IgD-negative memory B cell (primary cell): ENCODE measurements at regions not wholly inside any gene's neighbourhood (a gene's known extent, or its start where the extent isn't known, plus 50 kb on each side); places are given as distances from the start of the nearest gene placed in this dataset.
A peak's percentile ranks its signal among the peaks of the same experiment; 100 is the strongest.

Experiments
- H3K27ac Mint-ChIP-seq, 3 donors: one replicate each; pipeline ENCODE4 v1.8.0; 2020 to 2022; ENCODE audit warnings: mild to moderate bottlenecking in 3 of 3, mixed read lengths in 3 of 3, moderate library complexity in 1 of 3
- H3K27me3 Mint-ChIP-seq: one replicate; pipeline ENCODE4 v1.8.0; 2021; ENCODE audit warnings: mixed read lengths
- H3K36me3 Mint-ChIP-seq: one replicate; pipeline ENCODE4 v1.8.0; 2020; ENCODE audit warnings: mild to moderate bottlenecking, mixed read lengths
- H3K4me1 Mint-ChIP-seq, 3 donors: one replicate each; pipeline ENCODE4 v1.8.0; 2020 to 2022; ENCODE audit warnings: mixed read lengths in 3 of 3, mild to moderate bottlenecking in 1 of 3
- H3K4me3 Mint-ChIP-seq, 4 donors: one replicate each; pipeline ENCODE4 v1.8.0; 2020 to 2022; ENCODE audit warnings: mild to moderate bottlenecking in 4 of 4, mixed read lengths in 4 of 4, moderate library complexity in 3 of 4
- H3K9me3 Mint-ChIP-seq, 3 donors: one replicate each; pipeline ENCODE4 v1.8.0; 2020 to 2021; ENCODE audit warnings: mixed read lengths in 3 of 3, mild to moderate bottlenecking in 1 of 3

DNA sequence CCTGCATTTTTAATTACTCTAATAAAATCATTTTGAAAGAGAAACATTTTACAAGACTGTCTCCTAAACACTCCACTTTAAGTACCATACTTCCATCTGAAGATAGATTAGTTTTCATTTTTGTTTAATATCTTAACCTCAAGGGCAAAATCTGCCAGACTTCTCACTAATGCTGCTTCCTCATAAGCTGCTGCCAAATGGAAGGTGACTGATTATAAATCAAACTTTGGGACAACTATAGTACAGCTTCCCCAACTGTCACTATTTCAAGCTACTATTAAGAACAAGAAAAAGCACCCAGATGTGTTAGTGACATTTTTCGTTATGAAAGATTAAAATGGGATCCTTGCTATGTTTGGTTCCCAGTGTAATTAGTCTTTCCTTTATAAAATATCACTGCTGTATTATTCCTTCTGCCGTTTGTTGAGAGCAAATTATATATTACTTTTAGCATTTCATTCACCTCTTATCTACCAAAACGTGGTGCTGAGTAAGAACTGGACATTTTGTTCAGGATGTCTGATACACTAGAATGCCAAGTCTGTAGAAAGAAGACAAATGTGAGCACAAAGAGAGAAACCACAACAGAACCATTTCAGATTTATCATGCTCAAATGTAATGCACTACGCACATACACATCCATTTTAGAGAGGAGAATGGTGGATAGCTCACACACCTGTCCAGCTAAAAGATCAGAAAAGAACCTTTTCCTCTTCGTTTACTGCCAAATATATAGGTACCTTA lies 312.2 kb upstream of the C11orf87 start:
- Mint-ChIP-seq H3K27me3 (peaks cover 3% of the 10 kb centered on the region), H3K36me3 (no peaks in the 10 kb centered on the region), H3K27ac (no peak overlapping the region), H3K4me1 (no peaks in the 10 kb centered on the region), H3K4me3 (no peak overlapping the region), H3K9me3 (peaks cover 0 to 2% (median 0%) of the 10 kb centered on the region in 3 donors)

DNA sequence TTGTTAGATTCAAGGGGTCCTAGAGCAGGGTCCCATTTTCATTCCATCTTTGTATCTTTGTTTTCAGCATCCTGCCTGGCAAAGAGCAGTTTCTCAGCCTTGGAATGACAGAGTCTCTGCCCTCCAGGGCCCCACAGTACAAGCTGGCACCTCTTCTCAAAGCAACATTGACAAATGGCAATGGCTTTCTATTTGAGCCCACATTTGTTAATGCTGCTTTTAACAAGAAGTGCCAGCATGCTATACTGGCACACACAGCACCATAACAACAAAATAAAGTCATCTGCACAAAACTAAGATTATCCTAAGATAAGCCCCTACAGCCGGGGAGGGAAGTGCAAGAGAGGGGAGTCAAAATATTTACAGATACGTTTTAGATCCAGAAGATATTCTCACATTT lies 309.7 kb upstream of the C11orf87 start:
- Mint-ChIP-seq H3K9me3 (no peaks in the 10 kb centered on the region), H3K36me3 (no peaks in the 10 kb centered on the region), H3K27me3 (peaks cover under 1% of the 10 kb centered on the region), H3K4me3 (no peak overlapping the region), H3K27ac (no peak overlapping the region), H3K4me1 (no peaks in the 10 kb centered on the region)

DNA sequence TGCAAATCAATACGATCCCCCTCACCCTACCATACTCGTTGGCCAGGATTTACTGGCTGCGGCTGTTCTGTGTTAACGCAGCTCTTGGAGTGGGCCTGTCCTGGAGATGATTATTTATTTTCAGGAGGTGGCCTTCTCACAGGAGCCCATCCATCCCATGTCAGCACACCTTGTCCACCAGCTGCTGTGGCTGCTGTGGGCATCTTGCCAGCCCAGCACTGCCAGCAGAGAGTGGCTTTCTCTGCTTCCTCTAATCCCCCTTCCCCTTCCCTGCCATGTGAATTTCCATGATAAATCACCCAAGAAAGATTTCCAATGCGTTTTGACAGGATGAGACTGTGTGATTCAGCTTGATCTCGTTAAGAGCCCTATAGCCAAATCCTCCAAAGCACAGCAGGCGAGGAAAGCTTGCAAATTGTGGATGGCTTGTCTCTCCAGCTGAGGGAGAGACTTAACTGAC lies 309.1 kb upstream of the C11orf87 start:
- no peak overlapping the region for H3K4me3 Mint-ChIP-seq
- no peaks in the 10 kb centered on the region for H3K27me3 Mint-ChIP-seq

DNA sequence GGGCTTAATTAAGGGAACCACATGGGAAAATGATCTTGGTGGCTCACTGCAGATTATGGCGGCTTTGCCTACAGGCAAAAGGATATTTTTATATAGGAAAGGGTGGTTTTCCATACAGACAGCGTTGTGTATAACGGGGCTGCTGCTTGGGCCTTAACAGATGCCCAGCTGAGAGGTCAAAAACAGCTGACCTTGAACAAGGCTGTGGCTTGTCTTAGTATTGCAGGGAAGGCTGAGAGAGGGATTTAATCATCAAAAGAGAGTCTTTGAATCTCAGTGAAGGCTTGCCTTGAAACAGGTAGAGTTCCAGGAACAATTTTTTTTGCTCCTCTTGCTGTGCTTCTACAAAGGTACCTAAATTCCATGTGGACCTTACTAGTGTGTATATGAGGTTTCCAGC lies 301.6 kb upstream of the C11orf87 start:
- Mint-ChIP-seq H3K27me3 (no peaks in the 10 kb centered on the region), H3K9me3 (no peaks in the 10 kb centered on the region), H3K4me3 (no peak overlapping the region), H3K4me1 (no peaks in the 10 kb centered on the region), H3K27ac (no peak overlapping the region), H3K36me3 (no peaks in the 10 kb centered on the region)

More for the DNA sequence above, 309.1 kb upstream of the C11orf87 start:
- no peaks in the 10 kb centered on the region for H3K4me1 Mint-ChIP-seq
- H3K9me3 Mint-ChIP-seq = no peaks in the 10 kb centered on the region
- no peak overlapping the region for H3K27ac Mint-ChIP-seq
- H3K36me3 Mint-ChIP-seq = no peaks in the 10 kb centered on the region

DNA sequence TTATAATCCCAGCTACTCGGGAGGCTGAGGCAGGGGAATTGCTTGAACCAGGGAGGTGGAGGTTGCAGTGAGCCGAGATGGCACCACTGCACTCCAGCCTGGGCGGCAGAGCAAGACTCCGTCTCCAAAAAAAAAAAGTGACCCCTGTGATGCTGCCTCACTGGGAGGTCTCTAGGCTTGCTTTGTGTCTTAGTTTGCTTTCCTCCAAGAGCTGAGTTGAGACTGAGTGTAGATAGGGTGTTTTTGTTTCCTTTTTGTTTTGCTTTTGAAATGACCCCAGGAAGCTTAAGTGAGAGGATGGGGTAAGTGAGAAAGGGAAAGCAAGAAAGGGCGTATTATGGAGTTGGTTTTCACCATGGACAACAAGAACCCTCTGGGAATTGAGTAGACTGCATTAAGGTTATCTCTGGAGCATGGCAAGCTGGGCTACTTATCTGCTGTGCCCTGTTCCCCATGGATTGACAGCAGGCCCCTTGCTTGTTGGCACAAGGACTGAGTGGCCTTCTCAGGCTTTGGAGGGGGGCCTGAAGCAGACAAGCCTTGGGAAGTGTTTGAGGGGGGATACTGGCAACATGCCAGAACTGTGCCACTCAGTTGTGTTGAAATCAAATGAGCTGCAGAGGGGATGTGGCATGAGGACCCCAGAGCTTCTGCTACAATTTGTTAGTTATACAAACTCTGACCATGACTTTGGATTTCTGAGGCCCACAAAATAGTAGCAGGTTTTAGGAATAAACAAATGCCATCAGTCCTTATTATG lies 300.6 kb upstream of the C11orf87 start:
- H3K36me3 Mint-ChIP-seq = no peaks in the 10 kb centered on the region
- H3K4me3 Mint-ChIP-seq = no peak overlapping the region
- H3K27me3 Mint-ChIP-seq = no peaks in the 10 kb centered on the region
- H3K27ac Mint-ChIP-seq = no peak overlapping the region
- no peaks in the 10 kb centered on the region for H3K4me1 Mint-ChIP-seq
- H3K9me3 Mint-ChIP-seq = no peaks in the 10 kb centered on the region

DNA sequence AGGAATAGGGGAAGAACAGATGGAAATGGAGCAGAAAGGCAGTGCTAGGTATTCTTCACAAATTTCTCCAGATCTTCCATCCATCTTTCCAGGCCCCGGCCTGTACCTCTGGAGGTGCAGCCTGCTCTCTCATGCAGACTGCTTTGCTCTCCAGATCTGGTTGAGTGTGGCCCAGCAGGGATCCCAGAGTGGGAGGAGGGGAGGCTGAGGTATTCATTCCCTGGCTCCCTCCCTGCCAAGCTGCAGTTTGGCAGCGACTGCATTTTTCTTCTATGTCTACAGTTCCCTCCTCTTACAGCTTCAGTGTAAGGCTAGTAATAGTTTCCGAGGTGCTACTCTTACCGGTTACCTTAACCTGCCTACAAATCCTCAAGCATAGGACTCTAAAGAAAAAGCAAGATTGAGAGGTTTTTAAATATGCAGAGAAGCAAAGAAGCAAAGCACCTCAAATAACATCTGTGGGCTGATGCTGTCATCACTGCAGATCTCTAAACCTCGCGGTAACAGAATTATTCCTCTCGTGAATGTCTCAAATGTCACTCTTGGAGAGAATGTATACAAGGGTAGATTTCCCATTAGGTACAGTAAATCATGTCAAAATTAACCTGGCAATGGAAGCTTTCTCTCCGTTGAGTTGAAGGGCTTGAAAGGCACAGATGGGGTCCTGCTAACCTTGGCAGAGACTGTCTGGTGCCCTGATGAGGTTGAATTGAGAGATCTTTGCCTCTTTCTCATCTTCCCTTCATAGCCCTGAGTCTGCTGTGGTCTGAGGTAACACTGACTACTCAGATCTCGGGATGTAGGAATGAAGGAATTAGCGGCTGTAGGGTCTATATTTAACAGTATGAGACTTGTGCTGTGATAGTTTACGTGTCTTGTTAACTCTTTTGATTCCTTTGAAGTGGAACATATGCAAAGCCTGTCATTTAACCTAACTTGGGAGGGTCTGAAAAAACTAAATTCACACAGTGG lies 297.9 kb upstream of the C11orf87 start:
- H3K4me1 Mint-ChIP-seq = no peaks in the 10 kb centered on the region

DNA sequence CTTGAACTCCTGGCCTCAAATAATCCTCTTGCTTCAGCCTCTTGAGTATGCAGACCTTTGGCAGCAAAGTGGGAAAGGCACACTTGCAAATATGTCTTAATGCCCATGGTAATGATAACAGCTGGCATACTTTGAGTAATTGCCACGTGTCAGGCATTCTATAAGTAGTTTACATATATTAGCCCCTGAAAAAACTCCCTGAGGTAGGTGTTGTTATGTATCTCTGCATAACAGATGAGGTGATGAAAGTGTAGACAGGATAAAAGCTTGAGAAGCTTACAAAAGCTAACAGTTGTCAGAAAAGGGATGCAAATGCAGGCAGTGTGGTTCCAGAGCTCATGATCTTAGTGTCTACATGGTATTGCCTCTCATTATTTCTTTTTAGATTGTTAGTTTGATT lies 291.1 kb upstream of the C11orf87 start:
- no peaks in the 10 kb centered on the region for H3K4me1 Mint-ChIP-seq
- H3K4me3 Mint-ChIP-seq = no peak overlapping the region
- no peaks in the 10 kb centered on the region for H3K36me3 Mint-ChIP-seq
- H3K27ac Mint-ChIP-seq = no peak overlapping the region
- H3K27me3 Mint-ChIP-seq = no peaks in the 10 kb centered on the region
- H3K9me3 Mint-ChIP-seq = peaks cover 0 to 5% (median 4%) of the 10 kb centered on the region in 3 donors

More for the DNA sequence above, 297.9 kb upstream of the C11orf87 start:
- H3K9me3 Mint-ChIP-seq = no peaks in the 10 kb centered on the region
- H3K27me3 Mint-ChIP-seq = no peaks in the 10 kb centered on the region
- H3K27ac Mint-ChIP-seq = no peak overlapping the region
- no peaks in the 10 kb centered on the region for H3K36me3 Mint-ChIP-seq
- H3K4me3 Mint-ChIP-seq = no peak overlapping the region

DNA sequence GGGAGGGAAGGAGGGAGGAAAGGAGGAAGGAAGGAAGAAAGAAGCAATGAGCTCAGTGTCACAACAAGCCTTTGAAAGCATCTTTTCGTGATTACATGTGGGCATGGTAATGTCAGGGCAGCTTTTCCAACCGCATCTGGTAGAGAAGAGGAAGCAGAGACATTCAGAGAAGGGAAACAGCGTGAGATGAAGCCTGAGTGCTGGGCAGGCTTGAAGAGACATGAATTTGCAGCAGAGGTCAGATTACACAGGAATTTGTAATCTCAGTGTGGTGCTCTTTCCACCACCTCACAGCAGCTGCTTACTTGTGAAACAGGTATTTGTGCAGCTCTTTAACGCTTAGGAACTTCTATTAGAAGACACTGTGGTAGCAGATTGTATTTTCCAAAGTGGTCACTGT lies 289.5 kb upstream of the C11orf87 start:
- Mint-ChIP-seq H3K27ac (no peak overlapping the region), H3K4me3 (no peak overlapping the region), H3K36me3 (no peaks in the 10 kb centered on the region), H3K4me1 (no peaks in the 10 kb centered on the region), H3K9me3 (peaks cover 0 to 5% (median 4%) of the 10 kb centered on the region in 3 donors), H3K27me3 (no peaks in the 10 kb centered on the region)

DNA sequence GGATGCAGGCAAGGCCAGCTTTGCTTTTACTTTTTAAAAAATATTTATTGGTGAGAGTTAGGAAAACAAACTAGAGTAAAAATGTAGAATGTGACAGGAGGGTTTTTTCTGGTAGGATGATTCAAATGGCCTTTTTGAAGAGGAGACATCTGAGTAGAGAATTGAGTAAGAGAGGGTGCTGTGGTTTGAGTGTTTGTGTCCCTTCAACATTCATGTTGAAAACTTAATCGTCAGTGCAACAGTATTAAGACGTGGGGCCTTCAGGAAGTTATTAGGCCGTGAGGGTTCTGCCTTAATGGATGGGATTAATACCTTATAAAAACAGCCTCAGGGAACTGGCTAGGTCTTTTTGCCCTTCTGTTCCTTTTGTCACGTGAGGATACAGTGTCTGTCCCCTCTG lies 288.8 kb upstream of the C11orf87 start:
- Mint-ChIP-seq H3K36me3 (no peaks in the 10 kb centered on the region), H3K9me3 (peaks cover 0 to 5% (median 4%) of the 10 kb centered on the region in 3 donors), H3K4me3 (no peak overlapping the region), H3K27me3 (no peaks in the 10 kb centered on the region), H3K4me1 (no peaks in the 10 kb centered on the region), H3K27ac (no peak overlapping the region)

DNA sequence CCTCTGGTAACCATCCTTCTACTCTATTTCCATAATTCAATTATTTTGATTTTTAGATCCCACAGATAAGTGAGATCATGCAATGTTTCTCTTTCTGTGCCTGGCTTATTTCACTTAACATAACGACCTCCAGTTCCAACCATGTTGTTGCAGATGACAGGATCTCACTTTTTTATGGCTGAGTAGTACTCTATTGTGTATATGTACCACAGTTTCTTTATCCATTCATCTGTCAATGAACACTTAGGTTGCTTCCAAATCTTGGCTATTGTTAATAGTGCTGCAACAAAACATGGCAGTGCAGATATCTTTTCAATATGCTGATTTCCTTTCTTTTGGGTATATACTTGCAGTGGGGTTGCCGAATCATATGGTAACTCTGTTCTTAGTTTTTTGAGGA lies 286.4 kb upstream of the C11orf87 start:
- H3K27ac Mint-ChIP-seq = peak overlapping the region in 1 of 3 donors; percentile 32
- no peaks in the 10 kb centered on the region for H3K4me1 Mint-ChIP-seq
- no peak overlapping the region for H3K4me3 Mint-ChIP-seq
- no peaks in the 10 kb centered on the region for H3K36me3 Mint-ChIP-seq
- H3K27me3 Mint-ChIP-seq = no peaks in the 10 kb centered on the region
- peaks cover 0 to 9% (median 5%) of the 10 kb centered on the region in 3 donors for H3K9me3 Mint-ChIP-seq

DNA sequence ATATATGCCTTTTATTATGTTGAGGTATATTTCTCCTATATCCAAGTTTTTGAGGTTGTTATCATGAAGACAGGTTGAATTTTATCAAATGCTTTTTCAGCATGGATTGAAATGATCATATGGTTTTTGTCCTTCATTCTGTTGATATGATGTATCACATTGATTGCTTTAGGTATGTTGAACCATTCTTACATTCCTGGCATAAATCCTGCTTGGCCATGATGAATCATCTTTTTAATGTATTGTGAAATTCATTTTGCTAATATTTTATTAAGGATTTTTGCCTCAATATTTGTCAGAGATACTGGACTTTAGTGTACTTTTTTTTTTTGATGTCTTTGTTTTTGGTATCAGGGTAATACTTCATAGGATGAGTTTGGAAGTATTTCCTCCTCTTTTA lies 283.8 kb upstream of the C11orf87 start:
- Mint-ChIP-seq H3K4me3 (no peak overlapping the region), H3K27me3 (no peaks in the 10 kb centered on the region), H3K9me3 (peaks cover 0 to 9% (median 5%) of the 10 kb centered on the region in 3 donors), H3K4me1 (no peaks in the 10 kb centered on the region), H3K36me3 (no peaks in the 10 kb centered on the region), H3K27ac (no peak overlapping the region)

DNA sequence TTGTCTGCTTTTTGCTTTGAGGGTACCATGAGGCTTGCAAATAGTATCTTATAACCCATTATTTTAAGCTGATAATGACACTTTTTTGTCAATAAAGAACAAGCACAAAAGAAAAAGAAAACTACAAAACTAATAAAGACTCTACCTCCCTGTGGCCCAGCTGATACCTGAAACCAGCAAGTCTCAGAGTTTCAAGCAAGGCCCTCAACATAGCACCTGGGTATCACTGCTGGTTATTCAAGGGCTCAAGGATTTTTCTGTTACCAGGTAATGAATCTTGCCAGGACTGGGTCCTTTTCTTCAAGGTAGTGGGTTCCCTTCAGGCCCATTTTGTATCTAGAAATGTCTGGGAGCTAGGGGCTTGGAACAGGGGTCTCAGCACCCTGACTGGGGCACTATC lies 281.6 kb upstream of the C11orf87 start:
- Mint-ChIP-seq H3K27ac (no peak overlapping the region), H3K4me1 (no peaks in the 10 kb centered on the region), H3K9me3 (peaks cover 0 to 9% (median 9%) of the 10 kb centered on the region in 3 donors), H3K4me3 (no peak overlapping the region), H3K36me3 (no peaks in the 10 kb centered on the region), H3K27me3 (peaks cover 2% of the 10 kb centered on the region)

DNA sequence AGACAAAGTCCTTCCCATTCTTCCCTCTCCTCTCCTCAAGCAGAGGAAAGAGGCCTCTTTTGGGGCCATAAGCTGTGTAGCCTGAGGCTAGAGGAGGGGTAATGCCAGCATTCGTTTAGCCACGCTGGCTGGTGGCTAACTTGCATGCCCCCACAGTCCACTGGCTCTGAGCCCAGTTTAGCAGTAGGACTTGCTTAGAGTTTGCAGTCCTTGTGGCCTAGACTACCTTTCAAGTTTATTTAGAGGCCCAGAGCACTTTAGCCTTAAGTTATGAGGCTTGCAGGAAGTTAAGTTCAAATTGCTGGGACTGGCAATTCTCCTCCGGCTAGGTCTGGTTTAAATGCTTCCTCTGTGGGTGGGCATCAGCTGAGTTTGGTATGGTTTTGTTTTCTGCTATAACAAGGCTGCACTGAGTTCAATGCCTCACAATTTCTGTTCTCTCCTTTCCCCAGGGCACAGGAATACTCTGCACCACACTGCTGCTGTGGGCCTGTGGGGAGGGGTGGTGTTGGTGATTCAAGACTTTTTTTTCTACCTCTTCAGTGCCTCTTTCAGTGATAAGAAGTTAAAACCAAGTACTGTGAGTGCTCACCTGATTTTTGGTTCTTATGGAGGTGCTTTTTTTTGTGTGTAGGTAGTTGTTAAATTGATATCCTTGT lies 281.0 kb upstream of the C11orf87 start:
- no peak overlapping the region for H3K27ac Mint-ChIP-seq
- H3K9me3 Mint-ChIP-seq = peaks cover 0 to 5% (median 4%) of the 10 kb centered on the region in 3 donors
- H3K4me3 Mint-ChIP-seq = no peak overlapping the region
- H3K36me3 Mint-ChIP-seq = no peaks in the 10 kb centered on the region
- H3K4me1 Mint-ChIP-seq = no peaks in the 10 kb centered on the region
- peaks cover 2% of the 10 kb centered on the region for H3K27me3 Mint-ChIP-seq

DNA sequence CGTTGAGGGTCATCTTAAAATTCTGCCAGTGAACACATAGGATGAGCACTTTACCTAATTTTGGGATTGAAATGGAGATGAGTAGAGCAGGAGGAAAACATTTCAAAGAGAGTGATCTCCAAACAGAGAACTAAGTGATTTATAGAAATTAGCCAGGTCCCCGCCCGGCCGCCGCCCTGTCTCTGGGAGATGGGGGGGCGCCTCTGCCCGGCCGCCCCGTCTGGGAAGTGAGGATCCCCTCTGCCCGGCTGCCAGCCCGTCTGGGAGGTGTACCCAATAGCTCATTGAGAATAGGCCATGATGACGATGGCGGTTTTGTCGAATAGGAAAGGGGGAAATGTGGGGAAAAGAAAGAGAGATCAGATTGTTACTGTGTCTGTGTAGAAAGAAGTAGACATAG lies 276.7 kb upstream of the C11orf87 start:
- H3K9me3 Mint-ChIP-seq = peaks cover 0 to 4% (median 0%) of the 10 kb centered on the region in 3 donors
- no peaks in the 10 kb centered on the region for H3K4me1 Mint-ChIP-seq
- H3K36me3 Mint-ChIP-seq = no peaks in the 10 kb centered on the region
- H3K27ac Mint-ChIP-seq = no peak overlapping the region
- peaks cover 5% of the 10 kb centered on the region for H3K27me3 Mint-ChIP-seq
- no peak overlapping the region for H3K4me3 Mint-ChIP-seq
